Upper lobe of right lung (tissue), 1 donor: ENCODE measurements at regions not wholly inside any gene's neighbourhood (a gene's known extent, or its start where the extent isn't known, plus 50 kb on each side); places are given as distances from the start of the nearest gene placed in this dataset.

ENCODE experiments used
- ATAC-seq: fragments of 200-7000 bp; cut with Tn5 transposase; one replicate; pipeline ENCODE4 v1.9.1; 2020; ENCODE audit warnings: mild to moderate bottlenecking, moderate library complexity
- DNase-seq: peaks from one replicate; pipeline ENCODE4 v3.0.0-alpha.2; 2020
- H3K27ac ChIP-seq: fragments of 200-600 bp; one replicate; pipeline ENCODE4 v1.8.0; 2022
- H3K27me3 ChIP-seq: fragments of 200-600 bp; one replicate; pipeline ENCODE4 v1.8.0; 2022; ENCODE audit warnings: mild to moderate bottlenecking
- H3K36me3 ChIP-seq: fragments of 200-600 bp; one replicate; pipeline ENCODE4 v1.8.0; 2022
- H3K4me1 ChIP-seq: fragments of 200-600 bp; one replicate; pipeline ENCODE4 v1.8.0; 2022
- H3K4me3 ChIP-seq: fragments of 200-600 bp; one replicate; pipeline ENCODE4 v1.8.0; 2022; ENCODE audit warnings: mild to moderate bottlenecking
- H3K9me3 ChIP-seq: fragments of 200-600 bp; one replicate; pipeline ENCODE4 v1.8.0; 2022
- CTCF ChIP-seq: fragments of 200-600 bp; IDR thresholded peaks from one replicate; pipeline ENCODE4 v1.8.0; 2022; ENCODE audit warnings: antibody characterized with exemption
- intact Hi-C: fragments of 100-400 bp; cut with DNase I; formaldehyde crosslinking; loops from one replicate; pipeline ENCODE4 v1.11.0; 2022
- donor health status: DM: no; HTN: yes; CAD: no; lungs with severe emphysema.

- H3K9me3 ChIP-seq = no peaks in the 10 kb centered on the region
- H3K4me1 ChIP-seq = no peaks in the 10 kb centered on the region
- no peak overlapping the region for H3K4me3 ChIP-seq
- intact Hi-C loops = no loop called here
- H3K36me3 ChIP-seq = no peaks in the 10 kb centered on the region
- H3K27me3 ChIP-seq = no peaks in the 10 kb centered on the region
- peak; percentile 51 for DNase-seq
- H3K27ac ChIP-seq = no peak overlapping the region
- ATAC-seq = peak; percentile 8
- TF ChIP-seq CTCF = no peak
Observed at GRCh38 chr2:239822146-239822831, 202.9 kb downstream of the NDUFA10 start.

- no peak for TF ChIP-seq CTCF
- H3K4me3 ChIP-seq = no peak overlapping the region
- no peaks in the 10 kb centered on the region for H3K4me1 ChIP-seq
- H3K9me3 ChIP-seq = no peaks in the 10 kb centered on the region
- H3K27me3 ChIP-seq = no peaks in the 10 kb centered on the region
- intact Hi-C loops = no loop called here
- ATAC-seq (no peak), DNase-seq (peak; percentile 37)
- H3K27ac ChIP-seq = no peak overlapping the region
- no peaks in the 10 kb centered on the region for H3K36me3 ChIP-seq
Observed at GRCh38 chr2:239821694-239822075, 203.5 kb downstream of the NDUFA10 start.

GRCh38 chr2:239820836-239821693 lies 204.1 kb downstream of the NDUFA10 start:
- no peak for ATAC-seq
- no peaks in the 10 kb centered on the region for H3K9me3 ChIP-seq
- DNase-seq = peak; percentile 57
- H3K27me3 ChIP-seq = no peaks in the 10 kb centered on the region
- intact Hi-C loops = no loop called here
- no peaks in the 10 kb centered on the region for H3K36me3 ChIP-seq
- no peak overlapping the region for H3K27ac ChIP-seq
- H3K4me3 ChIP-seq = no peak overlapping the region
- no peak for TF ChIP-seq CTCF
- H3K4me1 ChIP-seq = no peaks in the 10 kb centered on the region

GRCh38 chr2:239819974-239820555 lies 205.1 kb downstream of the NDUFA10 start:
- Histone ChIP-seq H3K36me3 (no peaks in the 10 kb centered on the region), H3K9me3 (no peaks in the 10 kb centered on the region), H3K27me3 (no peaks in the 10 kb centered on the region), H3K27ac (no peak overlapping the region), H3K4me1 (no peaks in the 10 kb centered on the region), H3K4me3 (no peak overlapping the region)
- intact Hi-C loops = no loop called here
- ATAC-seq (no peak), DNase-seq (peak; percentile 58)
- TF ChIP-seq CTCF = no peak

GRCh38 chr2:239819091-239819973 lies 205.8 kb downstream of the NDUFA10 start:
- Histone ChIP-seq H3K9me3 (no peaks in the 10 kb centered on the region), H3K36me3 (no peaks in the 10 kb centered on the region), H3K4me3 (no peak overlapping the region), H3K4me1 (peaks cover 7% of the 10 kb centered on the region), H3K27ac (no peak overlapping the region), H3K27me3 (no peaks in the 10 kb centered on the region)
- intact Hi-C loops = no loop called here
- no peak for ATAC-seq
- TF ChIP-seq CTCF = no peak
- peak; percentile 51 for DNase-seq
